ENCODE measurements at regions not wholly inside any gene's neighbourhood (a gene's known extent, or its start where the extent isn't known, plus 50 kb on each side); places are given as distances from the start of the nearest gene placed in this dataset.

DNA sequence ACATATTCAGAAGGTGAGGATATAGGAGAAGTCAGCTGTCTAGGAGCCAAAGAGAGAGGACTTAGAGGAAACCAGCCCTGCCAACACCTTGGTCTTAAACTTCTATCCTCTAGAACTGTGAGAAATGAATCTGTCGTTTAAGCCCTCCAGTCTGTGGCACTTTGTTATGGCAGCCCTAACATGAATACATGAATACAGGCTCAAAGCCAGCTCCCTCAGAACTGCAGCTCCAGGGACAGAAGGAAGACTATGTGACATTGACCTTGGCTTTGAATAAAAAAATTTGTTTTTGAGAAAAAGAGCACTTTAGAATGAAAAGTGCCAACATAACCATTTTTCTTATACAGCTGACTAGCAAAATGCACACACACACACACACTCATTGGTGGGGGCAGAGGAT, 110.9 kb upstream of the ATP2B2 start:
- TF ChIP-seq, protein P1, sequence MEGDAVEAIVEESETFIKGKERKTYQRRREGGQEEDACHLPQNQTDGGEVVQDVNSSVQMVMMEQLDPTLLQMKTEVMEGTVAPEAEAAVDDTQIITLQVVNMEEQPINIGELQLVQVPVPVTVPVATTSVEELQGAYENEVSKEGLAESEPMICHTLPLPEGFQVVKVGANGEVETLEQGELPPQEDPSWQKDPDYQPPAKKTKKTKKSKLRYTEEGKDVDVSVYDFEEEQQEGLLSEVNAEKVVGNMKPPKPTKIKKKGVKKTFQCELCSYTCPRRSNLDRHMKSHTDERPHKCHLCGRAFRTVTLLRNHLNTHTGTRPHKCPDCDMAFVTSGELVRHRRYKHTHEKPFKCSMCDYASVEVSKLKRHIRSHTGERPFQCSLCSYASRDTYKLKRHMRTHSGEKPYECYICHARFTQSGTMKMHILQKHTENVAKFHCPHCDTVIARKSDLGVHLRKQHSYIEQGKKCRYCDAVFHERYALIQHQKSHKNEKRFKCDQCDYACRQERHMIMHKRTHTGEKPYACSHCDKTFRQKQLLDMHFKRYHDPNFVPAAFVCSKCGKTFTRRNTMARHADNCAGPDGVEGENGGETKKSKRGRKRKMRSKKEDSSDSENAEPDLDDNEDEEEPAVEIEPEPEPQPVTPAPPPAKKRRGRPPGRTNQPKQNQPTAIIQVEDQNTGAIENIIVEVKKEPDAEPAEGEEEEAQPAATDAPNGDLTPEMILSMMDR (IDR thresholded peaks at IDR 0.05 in 2 of 3, conservative IDR thresholded peaks at IDR 0.05 in 1 of 3; ENCODE audit: borderline replicate concordance in 1 of 3, insufficient read depth in 1 of 3, low read depth in 2 of 3, low read length in 2 of 3) = no peak
- no peak for TF ChIP-seq EGR1 (IDR thresholded peaks at IDR 0.05; ENCODE audit: low read depth)
- TF ChIP-seq YY1 (IDR thresholded peaks at IDR 0.05; ENCODE audit: extremely low read depth, insufficient replicate concordance, low read depth, low read length) = no peak
- TF ChIP-seq, protein P2, sequence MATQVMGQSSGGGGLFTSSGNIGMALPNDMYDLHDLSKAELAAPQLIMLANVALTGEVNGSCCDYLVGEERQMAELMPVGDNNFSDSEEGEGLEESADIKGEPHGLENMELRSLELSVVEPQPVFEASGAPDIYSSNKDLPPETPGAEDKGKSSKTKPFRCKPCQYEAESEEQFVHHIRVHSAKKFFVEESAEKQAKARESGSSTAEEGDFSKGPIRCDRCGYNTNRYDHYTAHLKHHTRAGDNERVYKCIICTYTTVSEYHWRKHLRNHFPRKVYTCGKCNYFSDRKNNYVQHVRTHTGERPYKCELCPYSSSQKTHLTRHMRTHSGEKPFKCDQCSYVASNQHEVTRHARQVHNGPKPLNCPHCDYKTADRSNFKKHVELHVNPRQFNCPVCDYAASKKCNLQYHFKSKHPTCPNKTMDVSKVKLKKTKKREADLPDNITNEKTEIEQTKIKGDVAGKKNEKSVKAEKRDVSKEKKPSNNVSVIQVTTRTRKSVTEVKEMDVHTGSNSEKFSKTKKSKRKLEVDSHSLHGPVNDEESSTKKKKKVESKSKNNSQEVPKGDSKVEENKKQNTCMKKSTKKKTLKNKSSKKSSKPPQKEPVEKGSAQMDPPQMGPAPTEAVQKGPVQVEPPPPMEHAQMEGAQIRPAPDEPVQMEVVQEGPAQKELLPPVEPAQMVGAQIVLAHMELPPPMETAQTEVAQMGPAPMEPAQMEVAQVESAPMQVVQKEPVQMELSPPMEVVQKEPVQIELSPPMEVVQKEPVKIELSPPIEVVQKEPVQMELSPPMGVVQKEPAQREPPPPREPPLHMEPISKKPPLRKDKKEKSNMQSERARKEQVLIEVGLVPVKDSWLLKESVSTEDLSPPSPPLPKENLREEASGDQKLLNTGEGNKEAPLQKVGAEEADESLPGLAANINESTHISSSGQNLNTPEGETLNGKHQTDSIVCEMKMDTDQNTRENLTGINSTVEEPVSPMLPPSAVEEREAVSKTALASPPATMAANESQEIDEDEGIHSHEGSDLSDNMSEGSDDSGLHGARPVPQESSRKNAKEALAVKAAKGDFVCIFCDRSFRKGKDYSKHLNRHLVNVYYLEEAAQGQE (IDR thresholded peaks at IDR 0.05; ENCODE audit: low read depth) = no peak

All from HCT116 (cell line).